ENCODE measurements at regions not wholly inside any gene's neighbourhood (a gene's known extent, or its start where the extent isn't known, plus 50 kb on each side); places are given as distances from the start of the nearest gene placed in this dataset.

DNA sequence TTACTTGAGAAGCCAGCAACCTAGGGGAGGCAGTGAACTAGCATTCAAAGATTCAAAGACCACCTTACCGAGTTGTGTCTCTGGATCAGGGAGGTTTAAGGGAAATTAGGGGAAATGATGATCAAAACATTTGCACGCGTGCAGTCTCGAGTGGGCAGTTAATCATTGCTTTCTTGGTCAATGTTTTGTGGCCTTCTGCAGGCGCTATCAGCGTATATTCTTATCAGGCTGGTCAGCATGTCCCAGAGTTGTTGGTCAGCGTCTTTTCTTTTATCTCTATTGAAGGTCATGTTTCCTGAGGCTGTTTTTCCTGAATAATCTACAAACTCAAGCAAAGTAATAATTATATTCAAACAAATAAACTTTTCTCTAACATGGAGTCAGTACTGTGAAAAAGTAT lies 84.0 kb upstream of the ZNF81 start:
- H3K4me3 ChIP-seq (ENCODE audit: low read depth, low read length, poor library complexity, severe bottlenecking), result no peak overlapping the region
- POLR2A ChIA-PET (ENCODE audit: low non-redundant PET), result no interaction called here

DNA sequence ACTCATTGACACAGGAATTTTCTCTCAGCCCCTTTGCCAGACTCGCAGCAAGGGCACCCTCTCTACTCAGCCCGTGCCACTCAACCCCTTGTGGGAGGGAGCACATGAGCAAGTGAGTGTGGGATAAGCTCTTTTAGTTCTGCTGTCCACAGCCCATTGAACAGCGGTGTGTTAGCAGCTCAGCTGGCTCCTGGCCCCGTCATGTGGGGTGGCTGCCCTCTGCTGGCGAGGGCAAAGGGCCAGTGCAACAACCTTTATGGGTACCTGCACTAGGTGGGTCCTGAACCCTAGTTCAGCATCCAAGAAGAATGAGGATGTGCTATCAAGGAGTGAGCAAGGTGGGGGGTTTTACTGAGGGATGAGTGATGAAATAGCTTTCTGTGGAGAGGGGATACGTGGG lies 85.0 kb upstream of the ZNF81 start:
- no peak for TF ChIP-seq EZH2 (IDR thresholded peaks at IDR 0.05; ENCODE audit: borderline replicate concordance, low read depth, low read length, poor library complexity, severe bottlenecking)
- TF ChIP-seq, protein P1, sequence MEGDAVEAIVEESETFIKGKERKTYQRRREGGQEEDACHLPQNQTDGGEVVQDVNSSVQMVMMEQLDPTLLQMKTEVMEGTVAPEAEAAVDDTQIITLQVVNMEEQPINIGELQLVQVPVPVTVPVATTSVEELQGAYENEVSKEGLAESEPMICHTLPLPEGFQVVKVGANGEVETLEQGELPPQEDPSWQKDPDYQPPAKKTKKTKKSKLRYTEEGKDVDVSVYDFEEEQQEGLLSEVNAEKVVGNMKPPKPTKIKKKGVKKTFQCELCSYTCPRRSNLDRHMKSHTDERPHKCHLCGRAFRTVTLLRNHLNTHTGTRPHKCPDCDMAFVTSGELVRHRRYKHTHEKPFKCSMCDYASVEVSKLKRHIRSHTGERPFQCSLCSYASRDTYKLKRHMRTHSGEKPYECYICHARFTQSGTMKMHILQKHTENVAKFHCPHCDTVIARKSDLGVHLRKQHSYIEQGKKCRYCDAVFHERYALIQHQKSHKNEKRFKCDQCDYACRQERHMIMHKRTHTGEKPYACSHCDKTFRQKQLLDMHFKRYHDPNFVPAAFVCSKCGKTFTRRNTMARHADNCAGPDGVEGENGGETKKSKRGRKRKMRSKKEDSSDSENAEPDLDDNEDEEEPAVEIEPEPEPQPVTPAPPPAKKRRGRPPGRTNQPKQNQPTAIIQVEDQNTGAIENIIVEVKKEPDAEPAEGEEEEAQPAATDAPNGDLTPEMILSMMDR (conservative IDR thresholded peaks at IDR 0.05; ENCODE audit: low read depth, low read length), result peak; percentile 36
- peaks cover 4% of the 10 kb centered on the region for H3K4me1 ChIP-seq (ENCODE audit: insufficient read depth, low read length, poor library complexity, severe bottlenecking)
- no peak for DNase-seq (ENCODE audit: low spot score)
- H3K27ac ChIP-seq (ENCODE audit: low read depth, low read length, poor library complexity, severe bottlenecking), result no peak overlapping the region
- H3K4me3 ChIP-seq (ENCODE audit: low read depth, low read length, poor library complexity, severe bottlenecking), result no peak overlapping the region
- intact Hi-C loops (cut with micrococcal nuclease; ENCODE audit: unreplicated experiment), result loop anchor here (10.0 kb wide), 1 partner anchor 273 kb away; no protein-coding TSS in a partner anchor
- ChIA-PET CTCF (no interaction called here), POLR2A (ENCODE audit: low non-redundant PET) (no interaction called here)
- H3K36me3 ChIP-seq (ENCODE audit: insufficient read depth, low read length, poor library complexity, severe bottlenecking), result no peaks in the 10 kb centered on the region
- no TSS peak for BruUV-seq (replicated peaks)
- no peaks in the 10 kb centered on the region for H3K9me3 ChIP-seq (ENCODE audit: low read depth, low read length, poor library complexity, severe bottlenecking)
- no peaks in the 10 kb centered on the region for H3K27me3 ChIP-seq (replicated peaks; ENCODE audit: insufficient read depth, low read depth, low read length, poor library complexity)

More for the DNA sequence above, 84.0 kb upstream of the ZNF81 start:
- no peak for DNase-seq (ENCODE audit: low spot score)
- no TSS peak for BruUV-seq (replicated peaks)
- intact Hi-C loops (cut with micrococcal nuclease; ENCODE audit: unreplicated experiment), result loop anchor here (10.0 kb wide), 1 partner anchor 272 kb away; no protein-coding TSS in a partner anchor
- no peak overlapping the region for H3K27ac ChIP-seq (ENCODE audit: low read depth, low read length, poor library complexity, severe bottlenecking)
- peaks cover 4% of the 10 kb centered on the region for H3K4me1 ChIP-seq (ENCODE audit: insufficient read depth, low read length, poor library complexity, severe bottlenecking)
- TF ChIP-seq, protein P1 (conservative IDR thresholded peaks at IDR 0.05; ENCODE audit: low read depth, low read length), result no peak
- no peak for TF ChIP-seq EZH2 (IDR thresholded peaks at IDR 0.05; ENCODE audit: borderline replicate concordance, low read depth, low read length, poor library complexity, severe bottlenecking)
- CTCF ChIA-PET, result no interaction called here
- no peaks in the 10 kb centered on the region for H3K27me3 ChIP-seq (replicated peaks; ENCODE audit: insufficient read depth, low read depth, low read length, poor library complexity)
- H3K9me3 ChIP-seq (ENCODE audit: low read depth, low read length, poor library complexity, severe bottlenecking), result no peaks in the 10 kb centered on the region
- no peaks in the 10 kb centered on the region for H3K36me3 ChIP-seq (ENCODE audit: insufficient read depth, low read length, poor library complexity, severe bottlenecking)

DNA sequence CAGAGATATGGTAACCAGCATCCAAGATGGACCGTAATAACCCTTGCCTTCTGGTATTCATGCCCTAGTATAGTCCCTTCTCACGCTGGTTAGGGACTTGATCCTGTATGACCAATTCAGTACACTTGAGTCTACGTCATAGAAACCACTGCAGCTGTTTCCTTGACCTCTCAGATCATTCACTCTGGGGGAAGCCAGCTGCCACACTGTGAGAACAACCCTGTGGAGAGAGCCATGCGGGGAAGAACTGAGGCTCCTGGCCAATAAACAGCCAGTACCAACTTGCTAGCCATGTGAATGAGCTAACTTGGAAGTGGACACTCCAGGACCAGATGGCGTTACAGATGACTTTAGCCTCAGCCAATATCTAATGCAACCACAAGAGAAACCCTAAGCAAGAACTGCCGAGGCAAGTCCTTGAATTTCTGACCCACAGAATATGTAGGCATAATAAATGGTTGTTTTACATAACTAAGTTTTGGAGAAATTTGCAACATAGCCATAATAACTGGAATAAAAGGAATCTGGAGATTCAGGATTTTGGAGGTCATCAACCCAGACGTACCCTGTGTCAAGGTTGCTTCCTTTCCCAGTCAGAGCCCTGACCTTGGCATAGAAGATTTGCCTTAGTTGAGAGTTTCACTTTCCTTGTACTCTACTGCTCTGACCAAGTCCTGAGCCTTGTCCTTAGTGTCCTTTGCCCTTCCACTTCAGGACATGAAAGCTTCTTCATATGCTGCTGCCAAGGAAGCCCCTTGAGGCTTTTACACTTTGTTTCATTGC lies 87.3 kb upstream of the ZNF81 start:
- no peaks in the 10 kb centered on the region for H3K9me3 ChIP-seq (ENCODE audit: low read depth, low read length, poor library complexity, severe bottlenecking)
- ChIA-PET CTCF (no interaction called here), POLR2A (ENCODE audit: low non-redundant PET) (no interaction called here)
- TF ChIP-seq EZH2 (IDR thresholded peaks at IDR 0.05; ENCODE audit: borderline replicate concordance, low read depth, low read length, poor library complexity, severe bottlenecking), result no peak
- TF ChIP-seq, protein P1 (conservative IDR thresholded peaks at IDR 0.05; ENCODE audit: low read depth, low read length), result no peak
- no peak overlapping the region for H3K4me3 ChIP-seq (ENCODE audit: low read depth, low read length, poor library complexity, severe bottlenecking)
- no TSS peak for BruUV-seq (replicated peaks)
- H3K27me3 ChIP-seq (replicated peaks; ENCODE audit: insufficient read depth, low read depth, low read length, poor library complexity), result no peaks in the 10 kb centered on the region
- no peak for DNase-seq (ENCODE audit: low spot score)
- H3K4me1 ChIP-seq (ENCODE audit: insufficient read depth, low read length, poor library complexity, severe bottlenecking), result peaks cover 4% of the 10 kb centered on the region
- intact Hi-C loops (cut with micrococcal nuclease; ENCODE audit: unreplicated experiment), result no loop called here
- no peaks in the 10 kb centered on the region for H3K36me3 ChIP-seq (ENCODE audit: insufficient read depth, low read length, poor library complexity, severe bottlenecking)
- no peak overlapping the region for H3K27ac ChIP-seq (ENCODE audit: low read depth, low read length, poor library complexity, severe bottlenecking)
